BJ (cell line): ENCODE measurements at regions not wholly inside any gene's neighbourhood (a gene's known extent, or its start where the extent isn't known, plus 50 kb on each side); places are given as distances from the start of the nearest gene placed in this dataset.

ENCODE experiments used
- CTCF ChIA-PET: fragments of 350-600 bp; formaldehyde crosslinking; extraction: SDS; loops from one replicate; lab custom pipeline; 2021; ENCODE audit warnings: antibody characterized with exemption, inconsistent platforms; lab: Yijun Ruan, JAX
- POLR2A ChIA-PET: fragments of 300-600 bp; sonication (Branson Sonifier 250); formaldehyde crosslinking; extraction: SDS; loops from one replicate; lab custom pipeline; 2021; ENCODE audit warnings: antibody characterized with exemption; lab: Charles Lee
- DNase-seq: peaks from one replicate; pipeline ENCODE4 v3.0.0-alpha.2; 2011; ENCODE audit warnings: low read depth
- H3K27me3 ChIP-seq: 2 replicates; pipeline ENCODE4 v1.6.0; 2011; ENCODE audit warnings: low read length; ENCODE audit not compliant: control insufficient read depth, insufficient read depth
- H3K36me3 ChIP-seq: 2 replicates; pipeline ENCODE4 v1.5.1; 2011; ENCODE audit warnings: low read length; ENCODE audit not compliant: control insufficient read depth, insufficient read depth
- H3K4me3 ChIP-seq: 2 replicates; pipeline ENCODE4 v1.5.1; 2011; ENCODE audit warnings: low read depth, mild to moderate bottlenecking, control low read depth, low read length
- TF ChIP-seq, protein P1 (sequence below): IDR thresholded peaks from 2 replicates; pipeline ENCODE4 v1.5.1; 2011; ENCODE audit warnings: low read depth, mild to moderate bottlenecking, control low read depth, inconsistent platforms, low read length, moderate library complexity; ENCODE audit not compliant: insufficient read depth

DNA sequence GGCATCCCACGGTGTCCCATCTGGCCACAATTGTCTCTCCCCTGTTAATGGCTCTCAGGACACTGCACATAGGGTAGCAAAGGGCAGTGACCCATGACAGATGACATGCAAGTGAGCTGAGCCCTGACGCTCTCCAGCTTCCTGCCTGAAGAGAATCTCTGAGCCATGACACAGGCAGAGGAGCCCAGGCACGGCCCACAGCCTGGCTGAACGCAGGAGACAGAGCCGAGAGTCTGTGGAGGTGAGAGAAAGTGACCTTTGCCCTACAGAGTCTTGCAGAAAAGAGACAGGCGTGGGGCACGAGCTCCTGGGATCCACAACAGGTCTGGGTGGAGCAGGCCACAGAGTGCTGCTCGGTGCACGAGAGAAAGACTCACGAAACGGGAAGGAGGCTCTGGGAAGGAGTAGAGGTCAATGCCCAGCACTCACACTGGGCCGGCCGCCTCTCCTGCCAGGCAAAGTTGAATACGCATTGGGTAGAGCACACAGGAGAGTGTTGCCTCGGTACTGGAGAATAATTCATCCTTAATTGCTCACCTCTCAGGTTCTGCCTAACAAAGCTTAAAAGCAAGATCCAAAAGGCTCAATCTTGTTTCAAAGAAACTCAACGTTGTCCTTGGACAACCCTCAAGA is 90.3 kb downstream of the MRPL36 start:
- no peak for DNase-seq
- H3K4me3 ChIP-seq: no peak overlapping the region
- ChIA-PET POLR2A (no interaction called here), CTCF (no interaction called here)
- peaks cover 2% of the 10 kb centered on the region; the same call in 1 of the 2 replicates for H3K27me3 ChIP-seq
- TF ChIP-seq, protein P1, sequence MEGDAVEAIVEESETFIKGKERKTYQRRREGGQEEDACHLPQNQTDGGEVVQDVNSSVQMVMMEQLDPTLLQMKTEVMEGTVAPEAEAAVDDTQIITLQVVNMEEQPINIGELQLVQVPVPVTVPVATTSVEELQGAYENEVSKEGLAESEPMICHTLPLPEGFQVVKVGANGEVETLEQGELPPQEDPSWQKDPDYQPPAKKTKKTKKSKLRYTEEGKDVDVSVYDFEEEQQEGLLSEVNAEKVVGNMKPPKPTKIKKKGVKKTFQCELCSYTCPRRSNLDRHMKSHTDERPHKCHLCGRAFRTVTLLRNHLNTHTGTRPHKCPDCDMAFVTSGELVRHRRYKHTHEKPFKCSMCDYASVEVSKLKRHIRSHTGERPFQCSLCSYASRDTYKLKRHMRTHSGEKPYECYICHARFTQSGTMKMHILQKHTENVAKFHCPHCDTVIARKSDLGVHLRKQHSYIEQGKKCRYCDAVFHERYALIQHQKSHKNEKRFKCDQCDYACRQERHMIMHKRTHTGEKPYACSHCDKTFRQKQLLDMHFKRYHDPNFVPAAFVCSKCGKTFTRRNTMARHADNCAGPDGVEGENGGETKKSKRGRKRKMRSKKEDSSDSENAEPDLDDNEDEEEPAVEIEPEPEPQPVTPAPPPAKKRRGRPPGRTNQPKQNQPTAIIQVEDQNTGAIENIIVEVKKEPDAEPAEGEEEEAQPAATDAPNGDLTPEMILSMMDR: no peak
- no peaks in the 10 kb centered on the region for H3K36me3 ChIP-seq

DNA sequence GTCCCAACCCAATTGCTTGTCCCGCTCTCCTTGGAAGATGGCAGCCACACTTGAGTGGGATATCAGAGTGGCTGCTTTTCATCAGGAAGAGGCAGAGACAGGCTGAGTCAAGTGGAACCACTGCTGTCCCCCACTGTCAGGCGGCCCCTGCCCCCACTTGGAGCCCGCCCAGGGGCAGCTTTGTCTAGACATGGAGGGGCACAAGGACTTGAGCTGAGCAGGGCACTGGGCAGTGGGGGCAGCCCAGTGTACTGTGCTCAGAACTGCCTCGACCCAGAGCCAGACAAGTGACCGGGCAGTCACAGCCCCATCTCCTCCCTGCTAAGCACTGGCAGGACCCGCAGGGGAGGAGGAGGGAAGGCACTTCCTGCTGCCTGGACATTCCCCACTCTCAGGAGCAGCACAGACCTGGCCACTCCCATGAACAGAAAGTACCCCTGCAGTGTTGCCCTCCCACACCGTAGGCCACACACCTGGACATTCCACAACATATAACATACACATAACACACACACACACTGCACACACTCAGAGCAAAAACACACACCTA is 91.0 kb downstream of the MRPL36 start:
- TF ChIP-seq, protein P1: no peak
- no peaks in the 10 kb centered on the region for H3K36me3 ChIP-seq
- POLR2A ChIA-PET: no interaction called here
- no peak overlapping the region for H3K4me3 ChIP-seq
- CTCF ChIA-PET: no interaction called here
- H3K27me3 ChIP-seq: peaks cover 2% of the 10 kb centered on the region; the same call in 1 of the 2 replicates
- no peak for DNase-seq

- H3K27me3 ChIP-seq: peaks cover 2% of the 10 kb centered on the region; the same call in 1 of the 2 replicates
- no peak overlapping the region for H3K4me3 ChIP-seq
- CTCF ChIA-PET: no interaction called here
- DNase-seq: no peak
- TF ChIP-seq, protein P1: no peak
- POLR2A ChIA-PET: no interaction called here
- H3K36me3 ChIP-seq: no peaks in the 10 kb centered on the region
These were observed 92.2 kb downstream of the MRPL36 start for GRCh38 chr5:1707467-1707866.

GRCh38 chr5:1706428-1706827 is 93.2 kb downstream of the MRPL36 start:
- DNase-seq: no peak
- Histone ChIP-seq H3K27me3 (peaks cover 2% of the 10 kb centered on the region; the same call in 1 of the 2 replicates), H3K36me3 (no peaks in the 10 kb centered on the region)

DNA sequence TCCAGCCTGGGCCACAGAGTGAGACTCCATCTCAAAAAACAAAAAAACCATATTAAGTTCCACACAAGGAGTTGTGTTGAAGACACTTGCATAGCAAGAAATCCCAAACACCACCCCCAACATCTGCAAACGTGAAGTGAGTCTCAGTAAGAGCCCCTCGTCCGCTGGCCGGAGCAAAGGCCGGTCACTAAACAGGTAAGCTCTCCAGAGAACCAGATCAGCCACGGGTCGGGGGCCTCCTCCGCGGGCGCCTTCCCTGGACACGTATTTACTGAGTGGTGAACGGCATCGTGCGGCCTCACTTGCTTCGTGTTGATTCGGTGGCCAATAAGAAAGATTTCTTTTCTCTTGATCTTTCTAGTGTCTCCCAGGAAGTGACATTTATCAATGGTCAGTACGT is 93.6 kb downstream of the MRPL36 start:
- ChIA-PET CTCF (no interaction called here), POLR2A (no interaction called here)
- TF ChIP-seq, protein P1: no peak

More at GRCh38 chr5:1706428-1706827, 93.2 kb downstream of the MRPL36 start:
- CTCF ChIA-PET: no interaction called here
- no peak overlapping the region for H3K4me3 ChIP-seq
- POLR2A ChIA-PET: no interaction called here
- TF ChIP-seq, protein P1: no peak

More for the DNA sequence above, 93.6 kb downstream of the MRPL36 start:
- no peak overlapping the region for H3K4me3 ChIP-seq
- H3K27me3 ChIP-seq: peaks cover 2% of the 10 kb centered on the region; the same call in 1 of the 2 replicates
- no peaks in the 10 kb centered on the region for H3K36me3 ChIP-seq
- DNase-seq: no peak
